ENCODE measurements at regions not wholly inside any gene's neighbourhood (a gene's known extent, or its start where the extent isn't known, plus 50 kb on each side); places are given as distances from the start of the nearest gene placed in this dataset.

DNA sequence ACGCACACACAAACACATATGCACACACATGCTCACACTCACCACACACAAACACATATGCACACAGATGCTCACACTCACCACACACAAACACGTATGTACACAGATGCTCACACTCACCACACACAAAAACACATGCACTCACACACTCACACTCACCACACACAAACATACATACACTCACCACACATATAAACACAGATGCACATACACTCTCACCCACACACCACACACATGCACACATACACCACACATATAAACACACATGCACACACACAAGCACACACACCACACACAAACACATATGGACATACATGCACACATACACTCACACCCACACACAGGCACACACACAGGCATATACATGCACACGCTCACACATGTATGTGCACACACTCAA lies 112.3 kb downstream of the ERMARD start:
- Histone ChIP-seq H3K9me3 (peaks cover 0 to under 1% (median 0%) of the 10 kb centered on the region in 3 donors), H3K27ac (no peak overlapping the region), H3K4me3 (no peak overlapping the region), H3K36me3 (no peaks in the 10 kb centered on the region), H3K27me3 (no peaks in the 10 kb centered on the region), H3K4me1 (peaks cover 0 to 12% (median 0%) of the 10 kb centered on the region in 3 donors)
- TF ChIP-seq POLR2A (IDR thresholded peaks at IDR 0.05) = no peak
- TF ChIP-seq POLR2AphosphoS5 (IDR thresholded peaks at IDR 0.05) = no peak
- no peak for TF ChIP-seq EP300 (IDR thresholded peaks at IDR 0.05)
- TF ChIP-seq, protein P1, sequence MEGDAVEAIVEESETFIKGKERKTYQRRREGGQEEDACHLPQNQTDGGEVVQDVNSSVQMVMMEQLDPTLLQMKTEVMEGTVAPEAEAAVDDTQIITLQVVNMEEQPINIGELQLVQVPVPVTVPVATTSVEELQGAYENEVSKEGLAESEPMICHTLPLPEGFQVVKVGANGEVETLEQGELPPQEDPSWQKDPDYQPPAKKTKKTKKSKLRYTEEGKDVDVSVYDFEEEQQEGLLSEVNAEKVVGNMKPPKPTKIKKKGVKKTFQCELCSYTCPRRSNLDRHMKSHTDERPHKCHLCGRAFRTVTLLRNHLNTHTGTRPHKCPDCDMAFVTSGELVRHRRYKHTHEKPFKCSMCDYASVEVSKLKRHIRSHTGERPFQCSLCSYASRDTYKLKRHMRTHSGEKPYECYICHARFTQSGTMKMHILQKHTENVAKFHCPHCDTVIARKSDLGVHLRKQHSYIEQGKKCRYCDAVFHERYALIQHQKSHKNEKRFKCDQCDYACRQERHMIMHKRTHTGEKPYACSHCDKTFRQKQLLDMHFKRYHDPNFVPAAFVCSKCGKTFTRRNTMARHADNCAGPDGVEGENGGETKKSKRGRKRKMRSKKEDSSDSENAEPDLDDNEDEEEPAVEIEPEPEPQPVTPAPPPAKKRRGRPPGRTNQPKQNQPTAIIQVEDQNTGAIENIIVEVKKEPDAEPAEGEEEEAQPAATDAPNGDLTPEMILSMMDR (IDR thresholded peaks at IDR 0.05) = no peak
- ATAC-seq = no peak
- WGBS, 2 donors (ENCODE audit: low coverage in 1 of 2) = 85 to 100% methylated on average over 3 of the region's 3 CpGs

DNA sequence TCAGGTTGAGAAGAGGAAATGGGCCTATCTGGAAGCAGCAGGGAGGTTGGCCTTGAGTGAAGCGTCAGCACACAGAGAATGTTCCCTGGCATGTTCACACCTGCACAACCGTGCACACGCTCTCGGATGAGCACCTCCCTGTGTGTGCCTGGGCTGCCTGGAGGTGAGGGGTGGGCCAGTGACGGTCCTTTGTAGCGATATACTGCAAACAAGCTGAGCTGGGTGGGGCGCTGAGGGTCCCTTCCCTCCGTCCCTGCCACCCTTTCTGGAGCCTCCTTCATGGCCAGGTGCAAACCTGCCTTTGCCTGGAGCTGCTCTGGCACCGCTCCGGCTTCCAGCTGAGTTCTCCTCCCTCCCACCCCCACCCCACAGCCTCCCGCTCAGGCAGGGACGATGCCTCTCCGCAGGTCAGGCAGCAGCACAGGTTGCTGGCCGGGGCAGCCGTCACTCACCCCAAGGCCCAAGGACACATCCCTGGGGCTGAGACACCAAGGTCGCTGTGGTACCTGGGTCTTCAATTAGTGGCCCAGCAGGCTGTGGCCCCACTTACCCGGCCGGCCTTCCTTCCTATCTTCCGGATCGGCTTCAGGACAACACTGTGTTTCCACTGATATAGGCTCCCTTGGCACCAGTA lies 111.6 kb downstream of the ERMARD start:
- no peak for ATAC-seq
- Histone ChIP-seq H3K9me3 (peaks cover 0 to 8% (median 0%) of the 10 kb centered on the region in 3 donors), H3K4me1 (peaks cover 0 to 12% (median 0%) of the 10 kb centered on the region in 3 donors), H3K4me3 (no peak overlapping the region), H3K27ac (no peak overlapping the region), H3K27me3 (no peaks in the 10 kb centered on the region), H3K36me3 (no peaks in the 10 kb centered on the region)
- WGBS, 2 donors (ENCODE audit: low coverage in 1 of 2) = 88 to 98% methylated on average over 6 to 14 of the region's 20 CpGs
- no peak for TF ChIP-seq POLR2AphosphoS5 (IDR thresholded peaks at IDR 0.05)
- TF ChIP-seq EP300 (IDR thresholded peaks at IDR 0.05) = no peak
- TF ChIP-seq, protein P1 (IDR thresholded peaks at IDR 0.05) = no peak

DNA sequence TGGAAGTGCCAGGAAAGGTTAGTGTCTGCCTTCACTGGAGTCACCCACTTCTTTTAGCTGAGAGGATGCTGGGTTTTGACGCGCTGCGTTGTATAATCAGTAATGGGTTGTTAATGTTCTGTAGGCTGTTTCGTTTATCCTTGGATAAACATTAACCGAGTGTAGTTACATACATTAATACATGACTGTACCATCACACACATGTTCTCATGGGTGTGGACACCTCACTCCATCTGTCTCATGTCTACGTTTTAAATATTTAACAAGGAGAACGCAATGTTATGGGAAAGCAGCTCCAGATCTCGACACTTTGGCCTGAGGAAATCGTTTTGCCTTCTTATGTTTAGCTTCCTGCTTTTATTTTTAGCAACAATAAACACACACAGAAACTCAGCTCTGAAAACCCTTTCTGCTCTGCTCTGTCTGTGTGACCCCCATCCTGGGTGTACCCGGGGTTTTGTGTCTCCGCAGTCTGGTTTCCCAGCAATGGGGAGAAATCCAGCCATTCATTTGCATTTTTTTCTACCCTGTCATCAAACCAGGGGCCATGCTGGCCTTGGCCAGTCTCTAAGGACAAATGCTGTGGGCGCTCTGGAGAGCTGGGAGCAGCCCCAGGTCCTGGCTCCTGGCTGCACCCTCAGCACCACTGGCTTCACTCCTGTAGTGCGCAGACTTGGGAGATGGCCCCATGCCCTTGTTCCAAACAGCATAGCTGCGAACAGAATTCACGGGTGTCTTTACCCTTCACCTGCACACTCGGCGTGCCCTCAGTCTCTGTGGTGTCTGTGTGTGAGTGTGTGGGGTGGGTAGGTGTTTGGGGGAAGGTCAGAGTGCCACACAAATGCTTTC lies 110.8 kb downstream of the ERMARD start:
- Histone ChIP-seq H3K36me3 (no peaks in the 10 kb centered on the region), H3K4me3 (no peak overlapping the region), H3K4me1 (peaks cover 0 to 12% (median 0%) of the 10 kb centered on the region in 3 donors), H3K9me3 (peaks cover 0 to 15% (median 0%) of the 10 kb centered on the region in 3 donors), H3K27me3 (no peaks in the 10 kb centered on the region), H3K27ac (no peak overlapping the region)
- no peak for TF ChIP-seq POLR2A (IDR thresholded peaks at IDR 0.05)
- no peak for TF ChIP-seq POLR2AphosphoS5 (IDR thresholded peaks at IDR 0.05)
- TF ChIP-seq, protein P1 (IDR thresholded peaks at IDR 0.05) = no peak
- no peak for TF ChIP-seq EP300 (IDR thresholded peaks at IDR 0.05)
- WGBS, 2 donors (ENCODE audit: low coverage in 1 of 2) = 22 to 29% methylated on average over 9 to 11 of the region's 17 CpGs
- ATAC-seq = no peak

- Histone ChIP-seq H3K9me3 (peaks cover 0 to 23% (median 0%) of the 10 kb centered on the region in 3 donors), H3K4me3 (no peak overlapping the region), H3K4me1 (peaks cover 0 to 12% (median 0%) of the 10 kb centered on the region in 3 donors), H3K27ac (no peak overlapping the region), H3K27me3 (no peaks in the 10 kb centered on the region), H3K36me3 (no peaks in the 10 kb centered on the region)
- 72 to 84% methylated on average over 5 to 15 of the region's 17 CpGs for WGBS, 2 donors (ENCODE audit: low coverage in 1 of 2)
- TF ChIP-seq, protein P1 (IDR thresholded peaks at IDR 0.05) = no peak
- no peak for TF ChIP-seq POLR2A (IDR thresholded peaks at IDR 0.05)
- no peak for TF ChIP-seq EP300 (IDR thresholded peaks at IDR 0.05)
- TF ChIP-seq POLR2AphosphoS5 (IDR thresholded peaks at IDR 0.05) = no peak
- no peak for ATAC-seq
Observed at GRCh38 chr6:169861431-169862042, 110.1 kb downstream of the ERMARD start.

Data from gastroesophageal sphincter (tissue), 4 donors.